GM19452 (cell line): ENCODE measurements at regions not wholly inside any gene's neighbourhood (a gene's known extent, or its start where the extent isn't known, plus 50 kb on each side); places are given as distances from the start of the nearest gene placed in this dataset.
"Not testable (repeated sequence)": the region's sequence is repeated elsewhere in the genome, so short reads cannot be mapped to it uniquely, and the experiment has no call there.

Experiments
- ATAC-seq: cut with Tn5 transposase; IDR thresholded peaks from one replicate; pipeline ENCODE4 v1.9.1; 2021; ENCODE audit not compliant: unreplicated experiment

DNA sequence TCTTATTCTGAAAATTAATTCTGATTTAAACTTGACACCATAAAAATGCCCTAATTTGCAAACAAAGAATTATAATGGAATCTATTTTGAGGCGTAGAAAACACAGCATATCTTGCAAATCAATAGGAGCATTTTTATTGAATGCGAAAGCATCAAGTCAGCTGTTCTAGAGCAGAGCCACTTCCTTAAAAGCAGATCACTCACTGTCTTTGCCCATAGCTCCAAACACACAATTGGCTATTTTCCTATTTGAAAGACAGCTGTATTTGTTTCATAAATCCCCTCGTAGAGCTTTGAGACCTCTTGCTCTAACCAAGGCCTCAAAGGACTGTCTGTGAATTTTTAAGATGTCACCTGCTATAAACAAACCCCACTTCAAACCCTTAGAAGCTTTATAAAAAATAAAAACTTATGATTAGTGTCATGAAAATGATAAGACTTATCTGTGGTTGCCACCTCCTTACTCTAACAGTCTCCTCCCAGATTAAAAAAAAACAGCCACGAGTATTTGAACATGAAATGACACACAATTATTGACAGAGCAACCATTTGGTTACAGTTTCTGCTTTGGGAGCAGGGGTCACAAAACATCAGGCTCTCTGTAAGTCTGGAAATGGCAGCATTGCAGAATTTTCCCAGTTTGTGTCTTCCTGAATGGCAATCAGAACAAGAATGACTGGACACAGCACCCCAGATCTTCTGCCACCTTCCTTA lies 75.6 kb upstream of the RASEF start:
- ATAC-seq = no peak

DNA sequence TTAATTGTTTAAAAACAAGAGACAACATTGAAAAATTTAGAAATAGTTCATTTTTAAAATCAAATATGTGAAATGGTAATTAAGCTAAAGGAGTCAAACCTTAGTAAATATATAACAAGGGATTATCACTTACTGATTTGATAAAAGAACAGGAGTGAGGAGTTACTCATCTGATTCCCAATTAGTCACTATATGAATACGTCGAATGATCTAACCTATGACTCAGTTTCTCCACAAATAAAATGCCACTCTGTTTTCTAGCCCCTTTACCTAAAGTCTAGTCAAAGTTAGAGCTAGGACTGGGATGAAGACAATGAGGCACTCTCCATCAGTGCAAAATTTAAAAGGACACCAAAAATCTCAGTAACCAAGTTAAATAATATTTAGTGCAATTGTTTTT lies 70.4 kb upstream of the RASEF start:
- ATAC-seq = no peak

DNA sequence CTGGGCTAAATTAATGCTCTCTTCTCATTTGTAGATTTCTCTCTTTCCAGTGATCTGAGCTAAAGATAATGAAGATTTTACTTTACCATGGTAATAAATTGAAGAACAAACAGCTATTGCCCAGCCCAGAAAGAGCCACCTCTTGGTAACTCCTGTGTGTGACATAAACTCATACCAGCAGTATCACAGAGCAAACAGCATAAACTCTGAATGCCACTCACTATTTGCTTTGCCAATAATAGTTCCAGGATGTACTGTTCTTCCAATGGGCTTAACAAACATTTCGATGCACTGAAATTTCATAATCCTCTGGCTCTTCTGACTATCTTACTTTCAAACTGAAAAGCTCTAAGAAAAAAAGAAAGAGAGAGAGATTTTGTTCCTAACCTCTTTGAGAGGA lies 69.8 kb upstream of the RASEF start:
- ATAC-seq = no peak

DNA sequence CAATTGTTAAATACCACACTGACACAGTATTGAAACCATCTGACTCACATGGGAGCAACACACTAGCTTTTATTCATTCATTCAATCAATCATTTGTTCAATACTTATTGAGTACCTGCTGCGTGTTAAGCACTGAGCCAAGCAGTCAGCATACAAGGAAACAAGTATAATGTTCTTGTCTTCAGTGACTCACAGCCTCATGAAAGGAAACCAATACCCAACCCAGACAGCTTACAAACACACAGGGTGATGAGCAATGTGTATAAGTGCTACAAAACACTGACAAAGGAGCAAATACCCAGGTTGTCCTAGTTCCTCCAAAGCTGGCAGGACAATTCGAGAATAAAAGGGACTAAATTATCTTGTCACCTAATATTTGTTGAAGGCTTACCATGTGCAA lies 67.6 kb upstream of the RASEF start:
- no peak for ATAC-seq

DNA sequence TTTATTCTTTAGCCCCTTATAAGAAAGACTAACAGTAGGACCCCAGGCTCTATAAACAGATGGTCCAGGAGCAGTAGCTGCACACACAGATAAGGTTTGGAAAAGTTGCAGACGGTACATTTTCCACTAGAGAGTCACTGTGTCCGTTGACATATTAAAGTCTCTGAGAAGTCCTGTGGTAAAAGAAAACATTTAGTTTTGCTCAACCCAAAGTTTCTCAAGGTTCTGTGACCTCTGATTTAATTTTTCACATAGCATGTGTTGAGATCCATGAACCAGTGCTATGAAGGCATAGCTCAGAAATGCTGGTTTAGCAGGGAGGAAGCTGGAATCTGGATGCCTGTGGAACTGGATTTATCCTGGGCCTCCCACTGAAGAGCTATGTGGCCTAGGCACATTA lies 62.7 kb upstream of the RASEF start:
- ATAC-seq = no peak

DNA sequence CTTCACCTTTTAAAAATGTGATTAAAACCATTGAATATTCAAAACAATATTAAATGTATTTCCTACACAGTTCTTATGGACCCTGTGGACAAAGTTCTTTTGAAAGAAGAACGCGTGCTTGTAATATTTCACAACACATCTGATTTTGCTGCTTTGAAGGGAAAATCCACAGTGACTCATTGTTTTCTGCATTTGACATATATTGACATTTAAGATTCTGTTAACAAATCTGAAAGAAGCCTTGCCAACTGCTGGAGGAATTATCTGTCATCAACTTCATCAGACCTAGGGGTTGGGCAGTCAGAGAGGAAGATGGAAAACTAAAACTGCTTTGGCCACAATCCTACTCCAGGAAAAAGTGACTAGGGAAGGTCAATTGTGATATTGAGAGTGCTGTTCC lies 56.9 kb upstream of the RASEF start:
- ATAC-seq = no peak

DNA sequence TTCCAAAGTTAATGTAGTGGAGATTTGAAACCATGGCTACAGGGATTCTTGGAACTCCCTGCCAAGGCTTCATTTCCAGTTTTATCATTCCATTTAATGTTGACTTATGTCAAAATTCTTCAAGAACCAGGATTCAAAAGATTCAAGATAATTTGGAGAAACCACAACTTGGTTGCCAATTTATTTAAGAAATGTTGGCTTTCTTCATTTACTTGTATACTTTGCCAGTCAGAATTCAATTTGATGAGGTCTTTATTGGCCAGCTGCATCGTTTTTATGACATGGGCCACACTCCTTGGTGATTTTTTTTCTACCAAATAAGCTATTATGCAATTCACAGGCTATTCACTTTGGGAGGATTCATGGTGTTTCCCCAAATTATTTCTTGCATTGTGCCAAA lies 53.1 kb upstream of the RASEF start:
- no peak for ATAC-seq

DNA sequence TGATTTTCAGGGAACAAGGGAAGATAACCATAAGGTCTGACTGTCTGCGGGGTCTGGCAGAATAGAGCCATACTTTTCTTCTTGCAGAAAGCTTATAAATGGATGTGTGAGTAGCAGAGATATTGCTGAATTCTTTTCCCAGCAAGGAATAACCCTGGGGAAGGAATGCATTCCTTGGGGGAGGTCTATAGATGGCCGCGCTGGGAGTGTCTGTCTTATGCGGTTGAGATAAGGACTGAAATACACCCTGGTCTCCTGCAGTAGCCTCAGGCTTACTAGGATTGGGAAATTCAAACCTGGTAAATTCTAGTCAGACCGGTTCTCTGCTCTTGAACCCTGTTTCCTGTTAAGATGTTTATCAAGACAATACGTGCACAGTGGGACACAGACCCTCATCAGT lies 50.5 kb upstream of the RASEF start:
- ATAC-seq = not testable (repeated sequence)
